ENCODE measurements at regions not wholly inside any gene's neighbourhood (a gene's known extent, or its start where the extent isn't known, plus 50 kb on each side); places are given as distances from the start of the nearest gene placed in this dataset.

DNA sequence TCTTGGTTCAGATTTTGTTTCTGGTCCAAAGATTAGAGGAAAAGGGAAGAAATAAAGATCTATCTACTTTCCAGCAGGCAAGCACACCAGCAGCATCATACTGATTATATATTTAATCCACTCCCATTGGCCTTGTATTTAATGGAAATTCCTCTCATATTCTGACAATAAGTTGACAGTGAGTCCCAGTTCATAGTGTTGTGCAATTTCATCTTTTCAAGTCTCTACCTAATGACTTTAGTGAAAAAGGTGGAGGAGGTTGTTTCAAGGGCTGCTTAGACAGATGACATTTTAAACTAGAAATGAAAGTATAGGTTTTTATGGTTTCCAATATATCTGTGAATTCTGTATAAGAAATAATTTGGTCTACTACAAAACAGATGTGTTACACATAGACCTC, 298.6 kb downstream of the PABPC4L start:
- CTCF ChIA-PET = no interaction called here
- intact Hi-C loops (cut with micrococcal nuclease; ENCODE audit: unreplicated experiment) (no loop called here), in situ Hi-C loops (cut with HindIII; ENCODE audit: low pct_unique_long_range_greater_than_20kb, low sequenced_read_pairs) (no loop called here)
- Histone ChIP-seq H3K4me3 (ENCODE audit: low read depth in 2 of 2, low read length in 2 of 2) (no peak overlapping the region), H3K9me3 (ENCODE audit: control insufficient read depth, insufficient read depth, low read depth, low read length) (no peaks in the 10 kb centered on the region), H3K36me3 (ENCODE audit: control insufficient read depth, insufficient read depth, low read length) (no peaks in the 10 kb centered on the region), H3K27me3 (ENCODE audit: control insufficient read depth, insufficient read depth, low read length) (no peaks in the 10 kb centered on the region), H3K27ac (ENCODE audit: low read length) (no peak overlapping the region), H3K4me1 (ENCODE audit: control insufficient read depth, insufficient read depth, low read length) (no peaks in the 10 kb centered on the region)
- no peak for ATAC-seq
- BruUV-seq (replicated peaks) = no TSS peak
- DNase-seq (ENCODE audit: low read depth, low spot score) = no peak
- no peak for TF ChIP-seq SIN3A (IDR thresholded peaks at IDR 0.05; ENCODE audit: borderline replicate concordance, insufficient read depth, low read depth, low read length)
- TF ChIP-seq, protein P1, sequence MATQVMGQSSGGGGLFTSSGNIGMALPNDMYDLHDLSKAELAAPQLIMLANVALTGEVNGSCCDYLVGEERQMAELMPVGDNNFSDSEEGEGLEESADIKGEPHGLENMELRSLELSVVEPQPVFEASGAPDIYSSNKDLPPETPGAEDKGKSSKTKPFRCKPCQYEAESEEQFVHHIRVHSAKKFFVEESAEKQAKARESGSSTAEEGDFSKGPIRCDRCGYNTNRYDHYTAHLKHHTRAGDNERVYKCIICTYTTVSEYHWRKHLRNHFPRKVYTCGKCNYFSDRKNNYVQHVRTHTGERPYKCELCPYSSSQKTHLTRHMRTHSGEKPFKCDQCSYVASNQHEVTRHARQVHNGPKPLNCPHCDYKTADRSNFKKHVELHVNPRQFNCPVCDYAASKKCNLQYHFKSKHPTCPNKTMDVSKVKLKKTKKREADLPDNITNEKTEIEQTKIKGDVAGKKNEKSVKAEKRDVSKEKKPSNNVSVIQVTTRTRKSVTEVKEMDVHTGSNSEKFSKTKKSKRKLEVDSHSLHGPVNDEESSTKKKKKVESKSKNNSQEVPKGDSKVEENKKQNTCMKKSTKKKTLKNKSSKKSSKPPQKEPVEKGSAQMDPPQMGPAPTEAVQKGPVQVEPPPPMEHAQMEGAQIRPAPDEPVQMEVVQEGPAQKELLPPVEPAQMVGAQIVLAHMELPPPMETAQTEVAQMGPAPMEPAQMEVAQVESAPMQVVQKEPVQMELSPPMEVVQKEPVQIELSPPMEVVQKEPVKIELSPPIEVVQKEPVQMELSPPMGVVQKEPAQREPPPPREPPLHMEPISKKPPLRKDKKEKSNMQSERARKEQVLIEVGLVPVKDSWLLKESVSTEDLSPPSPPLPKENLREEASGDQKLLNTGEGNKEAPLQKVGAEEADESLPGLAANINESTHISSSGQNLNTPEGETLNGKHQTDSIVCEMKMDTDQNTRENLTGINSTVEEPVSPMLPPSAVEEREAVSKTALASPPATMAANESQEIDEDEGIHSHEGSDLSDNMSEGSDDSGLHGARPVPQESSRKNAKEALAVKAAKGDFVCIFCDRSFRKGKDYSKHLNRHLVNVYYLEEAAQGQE (IDR thresholded peaks at IDR 0.05; ENCODE audit: insufficient read depth in 1 of 2, low read depth in 2 of 2, low read length in 1 of 2) = no peak
- no peak for TF ChIP-seq TCF7L2 (IDR thresholded peaks at IDR 0.05; ENCODE audit: low read depth, low read length)
- TF ChIP-seq POLR2AphosphoS5 (IDR thresholded peaks at IDR 0.05; ENCODE audit: low read depth, low read length) = no peak
- TF ChIP-seq, protein P2, sequence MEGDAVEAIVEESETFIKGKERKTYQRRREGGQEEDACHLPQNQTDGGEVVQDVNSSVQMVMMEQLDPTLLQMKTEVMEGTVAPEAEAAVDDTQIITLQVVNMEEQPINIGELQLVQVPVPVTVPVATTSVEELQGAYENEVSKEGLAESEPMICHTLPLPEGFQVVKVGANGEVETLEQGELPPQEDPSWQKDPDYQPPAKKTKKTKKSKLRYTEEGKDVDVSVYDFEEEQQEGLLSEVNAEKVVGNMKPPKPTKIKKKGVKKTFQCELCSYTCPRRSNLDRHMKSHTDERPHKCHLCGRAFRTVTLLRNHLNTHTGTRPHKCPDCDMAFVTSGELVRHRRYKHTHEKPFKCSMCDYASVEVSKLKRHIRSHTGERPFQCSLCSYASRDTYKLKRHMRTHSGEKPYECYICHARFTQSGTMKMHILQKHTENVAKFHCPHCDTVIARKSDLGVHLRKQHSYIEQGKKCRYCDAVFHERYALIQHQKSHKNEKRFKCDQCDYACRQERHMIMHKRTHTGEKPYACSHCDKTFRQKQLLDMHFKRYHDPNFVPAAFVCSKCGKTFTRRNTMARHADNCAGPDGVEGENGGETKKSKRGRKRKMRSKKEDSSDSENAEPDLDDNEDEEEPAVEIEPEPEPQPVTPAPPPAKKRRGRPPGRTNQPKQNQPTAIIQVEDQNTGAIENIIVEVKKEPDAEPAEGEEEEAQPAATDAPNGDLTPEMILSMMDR (IDR thresholded peaks at IDR 0.05) = no peak
- POLR2A ChIA-PET = no interaction called here

DNA sequence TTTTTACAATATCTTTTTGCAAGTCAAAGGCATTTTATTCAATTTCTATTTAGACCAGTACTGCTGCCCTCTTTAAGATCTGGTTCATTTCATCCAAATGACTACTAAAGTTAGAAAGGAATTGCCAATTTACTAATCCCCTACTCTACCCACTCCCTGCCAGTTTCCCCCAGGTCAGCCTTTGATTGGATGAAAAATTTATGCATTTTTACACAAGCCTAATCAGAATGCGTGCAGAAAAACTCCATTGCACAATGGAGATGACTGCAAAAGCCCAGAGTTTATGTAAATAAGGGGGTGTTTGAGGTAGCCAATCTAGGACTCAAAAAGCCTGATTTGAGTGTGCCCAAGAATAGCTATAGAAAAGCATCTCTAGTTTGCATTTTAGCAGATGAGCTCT, 310.6 kb downstream of the PABPC4L start:
- intact Hi-C loops (cut with micrococcal nuclease; ENCODE audit: unreplicated experiment) = no loop called here
- TF ChIP-seq TCF7L2 (IDR thresholded peaks at IDR 0.05; ENCODE audit: low read depth, low read length) (no peak), POLR2AphosphoS5 (IDR thresholded peaks at IDR 0.05; ENCODE audit: low read depth, low read length) (no peak), SIN3A (IDR thresholded peaks at IDR 0.05; ENCODE audit: borderline replicate concordance, insufficient read depth, low read depth, low read length) (no peak)
- TF ChIP-seq, protein P2 (IDR thresholded peaks at IDR 0.05) = no peak
- TF ChIP-seq, protein P1 (IDR thresholded peaks at IDR 0.05; ENCODE audit: insufficient read depth in 1 of 2, low read depth in 2 of 2, low read length in 1 of 2) = no peak
- in situ Hi-C loops (cut with HindIII; ENCODE audit: low pct_unique_long_range_greater_than_20kb, low sequenced_read_pairs) = no loop called here
- POLR2A ChIA-PET = no interaction called here
- DNase-seq (ENCODE audit: low read depth, low spot score) (no peak), ATAC-seq (no peak)
- no peaks in the 10 kb centered on the region for H3K9me3 ChIP-seq (ENCODE audit: control insufficient read depth, insufficient read depth, low read depth, low read length)
- no peaks in the 10 kb centered on the region for H3K27me3 ChIP-seq (ENCODE audit: control insufficient read depth, insufficient read depth, low read length)
- no peak overlapping the region for H3K4me3 ChIP-seq (ENCODE audit: low read depth in 2 of 2, low read length in 2 of 2)
- BruUV-seq (replicated peaks) = no TSS peak
- CTCF ChIA-PET = no interaction called here
- no peaks in the 10 kb centered on the region for H3K4me1 ChIP-seq (ENCODE audit: control insufficient read depth, insufficient read depth, low read length)
- no peak overlapping the region for H3K27ac ChIP-seq (ENCODE audit: low read length)
- H3K36me3 ChIP-seq (ENCODE audit: control insufficient read depth, insufficient read depth, low read length) = no peaks in the 10 kb centered on the region

Data from Panc1 (cell line).